ENCODE measurements at regions not wholly inside any gene's neighbourhood (a gene's known extent, or its start where the extent isn't known, plus 50 kb on each side); places are given as distances from the start of the nearest gene placed in this dataset.

GRCh38 chr5:157941616-157942015 is 82.7 kb upstream of the CLINT1 start:
- TF ChIP-seq EZH2 (IDR thresholded peaks at IDR 0.05; ENCODE audit: insufficient read depth, poor library complexity, severe bottlenecking) (no peak), EZH2phosphoT487 (IDR thresholded peaks at IDR 0.05; ENCODE audit: insufficient read depth, low read depth) (no peak)

All from GM23248 (cell line).